OCI-LY1 (cell line): ENCODE measurements at regions not wholly inside any gene's neighbourhood (a gene's known extent, or its start where the extent isn't known, plus 50 kb on each side); places are given as distances from the start of the nearest gene placed in this dataset.

Experiments
- EZH2 ChIP-seq: fragments of 200-600 bp; sonication (generic), shearing (Covaris generic); IDR thresholded peaks from 2 replicates; pipeline ENCODE4 v1.8.0; 2017; ENCODE audit warnings: borderline replicate concordance, mixed run types, mild to moderate bottlenecking, antibody characterized with exemption, low read length, moderate library complexity, mixed read lengths
- TF ChIP-seq, protein P1 (sequence below): fragments of 200-600 bp; sonication (generic), shearing (Covaris generic); IDR thresholded peaks from 2 replicates; pipeline ENCODE4 v1.5.1; 2017; ENCODE audit warnings: mild to moderate bottlenecking, antibody characterized with exemption, low read length, moderate library complexity, mixed read lengths

DNA sequence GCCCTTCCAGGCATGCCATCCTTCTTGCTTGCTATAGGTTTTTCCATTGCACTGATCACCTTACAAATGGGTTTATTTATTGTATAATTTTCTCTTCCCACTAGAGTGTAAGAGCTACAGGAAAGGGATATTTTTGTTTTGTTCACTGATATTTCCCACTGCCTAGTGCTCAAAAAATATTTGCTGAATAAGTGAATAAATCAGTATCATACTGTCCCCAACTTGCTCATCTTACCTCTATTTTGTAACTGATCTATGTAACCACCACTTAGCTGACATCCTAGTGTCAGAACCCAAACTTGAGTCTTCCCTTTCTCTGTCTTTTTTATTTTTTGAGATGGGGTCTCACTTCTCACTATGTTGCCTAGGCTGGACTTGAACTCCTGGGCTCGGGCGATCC, 87.6 kb upstream of the TBC1D3K start:
- TF ChIP-seq, protein P1, sequence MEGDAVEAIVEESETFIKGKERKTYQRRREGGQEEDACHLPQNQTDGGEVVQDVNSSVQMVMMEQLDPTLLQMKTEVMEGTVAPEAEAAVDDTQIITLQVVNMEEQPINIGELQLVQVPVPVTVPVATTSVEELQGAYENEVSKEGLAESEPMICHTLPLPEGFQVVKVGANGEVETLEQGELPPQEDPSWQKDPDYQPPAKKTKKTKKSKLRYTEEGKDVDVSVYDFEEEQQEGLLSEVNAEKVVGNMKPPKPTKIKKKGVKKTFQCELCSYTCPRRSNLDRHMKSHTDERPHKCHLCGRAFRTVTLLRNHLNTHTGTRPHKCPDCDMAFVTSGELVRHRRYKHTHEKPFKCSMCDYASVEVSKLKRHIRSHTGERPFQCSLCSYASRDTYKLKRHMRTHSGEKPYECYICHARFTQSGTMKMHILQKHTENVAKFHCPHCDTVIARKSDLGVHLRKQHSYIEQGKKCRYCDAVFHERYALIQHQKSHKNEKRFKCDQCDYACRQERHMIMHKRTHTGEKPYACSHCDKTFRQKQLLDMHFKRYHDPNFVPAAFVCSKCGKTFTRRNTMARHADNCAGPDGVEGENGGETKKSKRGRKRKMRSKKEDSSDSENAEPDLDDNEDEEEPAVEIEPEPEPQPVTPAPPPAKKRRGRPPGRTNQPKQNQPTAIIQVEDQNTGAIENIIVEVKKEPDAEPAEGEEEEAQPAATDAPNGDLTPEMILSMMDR = no peak
- no peak for TF ChIP-seq EZH2
